Mesendoderm (in vitro differentiated cells): ENCODE measurements at regions not wholly inside any gene's neighbourhood (a gene's known extent, or its start where the extent isn't known, plus 50 kb on each side); places are given as distances from the start of the nearest gene placed in this dataset.

Source experiments
- DNase-seq: peaks from one replicate; pipeline ENCODE4 v3.0.0; 2013
- H2AK5ac ChIP-seq: 2 replicates; pipeline ENCODE4 v1.6.1; 2013; ENCODE audit warnings: low read length, inconsistent platforms
- H2BK120ac ChIP-seq: 2 replicates; pipeline ENCODE4 v1.6.1; 2013; ENCODE audit warnings: low read depth, mild to moderate bottlenecking, low read length, moderate library complexity, mixed read lengths
- H2BK15ac ChIP-seq: replicated peaks from 2 replicates; pipeline ENCODE4 v1.6.1; 2013; ENCODE audit warnings: low read depth, mild to moderate bottlenecking, moderate library complexity
- H2BK5ac ChIP-seq: 2 replicates; pipeline ENCODE4 v1.6.1; 2013; ENCODE audit warnings: low read length, inconsistent platforms
- H3K18ac ChIP-seq: 2 replicates; pipeline ENCODE4 v1.6.1; 2013; ENCODE audit warnings: mild to moderate bottlenecking, low read length, mixed read lengths
- H3K23ac ChIP-seq: one replicate; pipeline ENCODE4 v1.6.1; 2013; ENCODE audit warnings: low read length
- H3K27ac ChIP-seq: 2 replicates; pipeline ENCODE4 v1.5.1; 2013; ENCODE audit warnings: low read depth, mild to moderate bottlenecking, inconsistent platforms, low read length, moderate library complexity
- H3K27me3 ChIP-seq: 2 replicates; pipeline ENCODE4 v1.6.1; 2013; ENCODE audit warnings: low read length, control low read depth, mild to moderate bottlenecking, inconsistent platforms; ENCODE audit not compliant: insufficient read depth, poor library complexity
- H3K36me3 ChIP-seq: 2 replicates; pipeline ENCODE4 v1.6.1; 2013; ENCODE audit warnings: low read length, inconsistent platforms; ENCODE audit not compliant: control insufficient read depth, insufficient read depth
- H3K4ac ChIP-seq: one replicate; pipeline ENCODE4 v1.6.1; 2013; ENCODE audit warnings: low read depth, mild to moderate bottlenecking, low read length, moderate library complexity
- H3K4me1 ChIP-seq: 2 replicates; pipeline ENCODE4 v1.6.1; 2013; ENCODE audit warnings: low read depth, low read length, inconsistent platforms; ENCODE audit not compliant: control insufficient read depth
- H3K4me2 ChIP-seq: 2 replicates; pipeline ENCODE4 v1.6.1; 2013; ENCODE audit warnings: low read length
- H3K4me3 ChIP-seq: 2 replicates; pipeline ENCODE4 v1.5.1; 2013; ENCODE audit warnings: mild to moderate bottlenecking, low read length
- H3K56ac ChIP-seq: one replicate; pipeline ENCODE4 v1.6.1; 2013; ENCODE audit warnings: low read length
- H3K79me1 ChIP-seq: 2 replicates; pipeline ENCODE4 v1.6.1; 2013; ENCODE audit warnings: low read length, inconsistent platforms
- H3K79me2 ChIP-seq: 2 replicates; pipeline ENCODE4 v1.6.1; 2013; ENCODE audit warnings: mild to moderate bottlenecking, low read length; ENCODE audit not compliant: control insufficient read depth, insufficient read depth
- H3K9ac ChIP-seq: 2 replicates; pipeline ENCODE4 v1.6.1; 2013; ENCODE audit warnings: low read length, inconsistent platforms
- H4K5ac ChIP-seq: one replicate; pipeline ENCODE4 v1.6.1; 2013; ENCODE audit warnings: low read length
- H4K8ac ChIP-seq: one replicate; pipeline ENCODE4 v1.6.1; 2013; ENCODE audit warnings: low read depth, mild to moderate bottlenecking, control low read depth, low read length, moderate library complexity
- WGBS: extraction: QIAGEN DNeasy Blood & Tissue Kit; methylation state at CpG from one replicate; pipeline ENCODE4 v1.1.7; 2013; ENCODE audit warnings: low lambda C conversion rate, missing lambda C conversion rate; ENCODE audit not compliant: insufficient coverage; ENCODE audit errors: extremely low coverage; 5-methylcytosine and 5-hydroxymethylcytosine counted together

DNA sequence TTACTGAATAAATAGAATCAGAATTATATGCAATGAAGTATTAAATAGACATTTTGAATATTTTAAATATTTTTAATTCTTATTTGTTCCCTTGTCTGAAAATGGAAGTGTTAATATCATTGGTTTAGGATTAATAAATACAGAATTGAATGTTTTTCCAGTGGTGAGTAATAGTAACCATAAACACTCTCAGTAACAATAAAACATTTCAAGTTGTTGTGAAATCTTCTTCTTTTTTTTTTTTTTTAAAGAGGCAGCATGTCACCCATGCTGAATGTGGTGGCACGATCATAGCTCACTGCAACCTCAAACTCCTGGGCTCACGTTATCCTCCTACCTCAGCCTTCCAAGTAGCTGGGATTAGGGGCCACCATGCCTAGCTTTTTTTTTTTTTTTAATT, 86.2 kb upstream of the ZBTB18 start:
- Histone ChIP-seq H3K4me3 (no peak overlapping the region), H2BK120ac (no peak overlapping the region), H3K79me2 (no peaks in the 10 kb centered on the region), H2BK5ac (no peak overlapping the region), H2AK5ac (no peak overlapping the region), H3K27ac (no peak overlapping the region), H3K4me2 (no peak overlapping the region), H4K5ac (no peak overlapping the region), H3K56ac (no peak overlapping the region), H3K79me1 (no peaks in the 10 kb centered on the region), H3K4ac (no peak overlapping the region), H3K23ac (no peak overlapping the region), H3K36me3 (no peaks in the 10 kb centered on the region), H3K18ac (no peak overlapping the region), H3K27me3 (no peaks in the 10 kb centered on the region), H3K9ac (no peak overlapping the region), H4K8ac (no peak overlapping the region), H2BK15ac (no peak overlapping the region), H3K4me1 (no peaks in the 10 kb centered on the region)
- no peak for DNase-seq
- no CpG with 5 or more reads among the region's 2 CpGs for WGBS

DNA sequence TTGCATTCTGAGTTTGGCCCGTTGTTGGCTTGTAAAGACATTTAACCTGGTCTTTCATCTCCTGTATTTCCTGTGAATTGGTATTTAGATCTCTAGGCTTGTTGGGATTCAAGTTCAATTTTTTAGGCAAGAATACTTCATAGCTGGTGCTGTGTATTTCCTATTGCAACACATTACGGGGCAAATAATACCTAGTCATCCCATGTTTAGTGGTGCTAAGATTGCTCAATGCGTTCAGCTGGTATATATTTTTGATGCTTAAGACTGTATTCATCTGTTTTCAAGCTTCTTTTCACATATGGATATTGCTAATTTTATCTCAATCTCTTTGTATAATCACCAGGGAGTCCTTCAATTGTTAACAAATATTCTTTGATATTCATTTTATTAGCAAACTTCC, 87.5 kb upstream of the ZBTB18 start:
- Histone ChIP-seq H3K36me3 (no peaks in the 10 kb centered on the region), H3K4me3 (no peak overlapping the region), H3K4me2 (no peak overlapping the region), H3K4me1 (no peaks in the 10 kb centered on the region), H3K79me2 (no peaks in the 10 kb centered on the region), H3K27ac (no peak overlapping the region), H4K5ac (no peak overlapping the region), H2BK5ac (no peak overlapping the region), H3K27me3 (no peaks in the 10 kb centered on the region), H4K8ac (no peak overlapping the region), H3K18ac (no peak overlapping the region), H2BK120ac (no peak overlapping the region), H3K79me1 (no peaks in the 10 kb centered on the region), H3K56ac (no peak overlapping the region), H2AK5ac (no peak overlapping the region), H3K9ac (no peak overlapping the region), H2BK15ac (peak overlapping the region; percentile 85), H3K23ac (no peak overlapping the region), H3K4ac (no peak overlapping the region)
- no CpG with 5 or more reads among the region's 3 CpGs for WGBS
- no peak for DNase-seq

DNA sequence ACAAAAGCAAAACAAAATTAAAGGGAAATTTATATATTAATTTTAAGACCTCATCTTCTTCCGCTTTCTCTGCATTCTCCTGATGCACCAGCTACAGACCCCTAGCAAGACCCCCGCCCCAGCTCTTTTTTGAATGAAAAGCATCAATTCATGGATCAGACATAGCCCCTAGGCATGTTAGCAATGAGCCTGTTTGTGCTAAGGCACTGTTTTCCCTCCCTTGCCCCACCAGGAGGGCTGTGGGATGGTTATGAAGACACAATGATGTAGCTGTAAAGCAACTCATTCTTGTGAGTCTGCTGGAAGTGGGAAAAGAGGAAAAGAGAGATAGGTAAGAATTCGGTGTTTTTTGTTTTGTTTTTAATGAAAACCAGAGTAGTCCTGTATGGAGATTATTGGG, 88.5 kb upstream of the ZBTB18 start:
- no peak overlapping the region for H3K56ac ChIP-seq
- peak; percentile 62 for DNase-seq

DNA sequence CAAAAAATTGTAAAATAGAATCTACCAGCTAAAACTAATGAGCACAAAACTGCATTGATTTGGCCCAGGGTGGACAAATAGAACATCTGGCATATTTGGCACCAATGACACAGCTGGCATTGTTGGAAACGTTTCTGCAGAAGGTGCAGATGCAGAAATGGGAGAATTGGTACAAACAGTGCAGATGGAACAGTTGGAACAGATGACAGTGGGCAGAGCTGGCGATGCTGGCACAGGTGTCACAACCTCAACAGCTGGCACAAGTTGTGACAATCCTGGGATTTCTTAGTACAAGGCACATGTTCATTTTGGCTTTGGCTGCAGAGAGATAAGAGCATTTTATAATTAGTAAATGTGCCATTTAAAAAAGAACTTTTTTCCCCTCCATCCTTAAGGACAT, 91.1 kb upstream of the ZBTB18 start:
- H3K56ac ChIP-seq, result no peak overlapping the region
- DNase-seq, result no peak
- H2AK5ac ChIP-seq, result no peak overlapping the region
- H3K18ac ChIP-seq, result no peak overlapping the region
- H2BK5ac ChIP-seq, result no peak overlapping the region
- H3K9ac ChIP-seq, result no peak overlapping the region
- H3K4me2 ChIP-seq, result no peak overlapping the region
- H3K27ac ChIP-seq, result no peak overlapping the region
- no peak overlapping the region for H3K23ac ChIP-seq
- H4K8ac ChIP-seq, result no peak overlapping the region
- H2BK120ac ChIP-seq, result no peak overlapping the region
- H3K79me2 ChIP-seq, result no peaks in the 10 kb centered on the region
- H3K4me3 ChIP-seq, result no peak overlapping the region
- H2BK15ac ChIP-seq, result no peak overlapping the region
- H3K4ac ChIP-seq, result no peak overlapping the region
- no peaks in the 10 kb centered on the region for H3K36me3 ChIP-seq
- no peaks in the 10 kb centered on the region for H3K79me1 ChIP-seq
- no peaks in the 10 kb centered on the region for H3K27me3 ChIP-seq
- H4K5ac ChIP-seq, result no peak overlapping the region
- no CpG with 5 or more reads among the region's 2 CpGs for WGBS
- H3K4me1 ChIP-seq, result no peaks in the 10 kb centered on the region

More for the DNA sequence above, 88.5 kb upstream of the ZBTB18 start:
- H3K4me2 ChIP-seq, result no peak overlapping the region
- H3K79me2 ChIP-seq, result no peaks in the 10 kb centered on the region
- H4K8ac ChIP-seq, result no peak overlapping the region
- 100% methylated on average over 1 of the region's 3 CpGs for WGBS
- H2BK5ac ChIP-seq, result no peak overlapping the region
- H2AK5ac ChIP-seq, result no peak overlapping the region
- no peaks in the 10 kb centered on the region for H3K4me1 ChIP-seq
- no peaks in the 10 kb centered on the region for H3K36me3 ChIP-seq
- no peak overlapping the region for H2BK15ac ChIP-seq
- H3K27ac ChIP-seq, result no peak overlapping the region
- no peaks in the 10 kb centered on the region for H3K27me3 ChIP-seq
- no peak overlapping the region for H3K23ac ChIP-seq
- H3K18ac ChIP-seq, result no peak overlapping the region
- H3K9ac ChIP-seq, result no peak overlapping the region
- H3K4me3 ChIP-seq, result no peak overlapping the region
- H4K5ac ChIP-seq, result no peak overlapping the region
- no peak overlapping the region for H3K4ac ChIP-seq
- no peak overlapping the region for H2BK120ac ChIP-seq
- no peaks in the 10 kb centered on the region for H3K79me1 ChIP-seq

DNA sequence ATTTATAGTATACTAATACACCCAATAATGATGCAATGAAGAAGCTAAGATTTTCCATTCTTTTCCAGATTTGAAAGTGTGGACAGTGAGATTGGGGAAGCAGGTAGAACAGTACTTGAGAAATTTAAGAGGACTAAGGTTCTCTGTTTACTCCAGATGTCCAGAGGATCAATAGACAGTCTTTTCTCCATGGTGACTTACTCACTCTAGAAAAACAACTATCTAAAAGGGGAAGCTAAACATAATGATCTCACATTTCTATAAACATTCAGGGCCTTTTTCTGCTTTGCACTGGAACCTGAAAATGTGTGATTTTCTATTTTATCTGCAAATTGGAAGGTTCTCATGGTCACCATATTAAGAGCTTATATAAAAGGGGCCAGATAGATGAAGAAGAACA, 93.9 kb upstream of the ZBTB18 start:
- no peaks in the 10 kb centered on the region for H3K27me3 ChIP-seq
- H3K9ac ChIP-seq, result no peak overlapping the region
- no peak overlapping the region for H3K4me2 ChIP-seq
- no peak overlapping the region for H3K27ac ChIP-seq
- no peaks in the 10 kb centered on the region for H3K36me3 ChIP-seq
- no peak overlapping the region for H4K5ac ChIP-seq
- no peak overlapping the region for H2BK15ac ChIP-seq
- H3K4me3 ChIP-seq, result no peak overlapping the region
- no peak for DNase-seq
- H4K8ac ChIP-seq, result no peak overlapping the region
- no peak overlapping the region for H3K18ac ChIP-seq
- H3K79me2 ChIP-seq, result no peaks in the 10 kb centered on the region
- H2BK120ac ChIP-seq, result no peak overlapping the region
- no peak overlapping the region for H2BK5ac ChIP-seq
- no peak overlapping the region for H3K23ac ChIP-seq
- H3K4me1 ChIP-seq, result no peaks in the 10 kb centered on the region
- H3K79me1 ChIP-seq, result no peaks in the 10 kb centered on the region
- H3K56ac ChIP-seq, result no peak overlapping the region
- H3K4ac ChIP-seq, result no peak overlapping the region
- H2AK5ac ChIP-seq, result no peak overlapping the region

DNA sequence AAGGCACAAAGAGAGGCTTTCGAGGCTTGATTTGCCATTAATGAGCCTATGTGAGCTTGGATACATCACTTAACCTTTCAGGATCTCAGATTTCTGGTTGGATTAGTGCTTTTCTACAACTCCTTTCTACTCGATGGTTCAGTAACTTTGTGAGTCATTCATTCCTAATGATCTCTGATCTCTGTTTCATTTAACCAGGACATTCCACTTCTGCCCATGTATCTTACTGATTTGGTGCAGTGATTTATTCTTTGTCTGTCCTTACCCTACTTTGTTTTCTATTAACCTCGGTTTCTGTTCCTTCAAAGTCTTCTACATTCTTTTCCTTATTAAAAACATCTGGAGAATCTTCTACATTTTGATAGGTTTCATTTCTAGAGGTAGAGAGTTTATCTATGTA, 94.6 kb upstream of the ZBTB18 start:
- Histone ChIP-seq H3K23ac (no peak overlapping the region), H3K79me2 (no peaks in the 10 kb centered on the region), H4K8ac (no peak overlapping the region), H3K79me1 (no peaks in the 10 kb centered on the region), H3K4ac (no peak overlapping the region), H2AK5ac (no peak overlapping the region), H3K56ac (no peak overlapping the region), H4K5ac (no peak overlapping the region), H3K4me2 (no peak overlapping the region), H2BK120ac (no peak overlapping the region), H3K27ac (no peak overlapping the region), H3K4me1 (no peaks in the 10 kb centered on the region), H3K36me3 (no peaks in the 10 kb centered on the region), H2BK15ac (no peak overlapping the region), H3K4me3 (no peak overlapping the region), H2BK5ac (no peak overlapping the region), H3K9ac (no peak overlapping the region), H3K18ac (no peak overlapping the region), H3K27me3 (no peaks in the 10 kb centered on the region)
- WGBS, result no CpG with 5 or more reads among the region's 3 CpGs
- no peak for DNase-seq
